MG63 (cell line): ENCODE measurements at regions not wholly inside any gene's neighbourhood (a gene's known extent, or its start where the extent isn't known, plus 50 kb on each side); places are given as distances from the start of the nearest gene placed in this dataset.
"Not testable (repeated sequence)": the region's sequence is repeated elsewhere in the genome, so short reads cannot be mapped to it uniquely, and the experiment has no call there.

Experiments
- DNase-seq: peaks from one replicate; pipeline ENCODE4 v3.0.0-alpha.2; 2020
- H3K27me3 ChIP-seq: fragments of 250-450 bp; sonication (Bioruptor Pico); 2 replicates; pipeline ENCODE4 v1.5.1; 2020; ENCODE audit warnings: mild to moderate bottlenecking, moderate library complexity
- H3K36me3 ChIP-seq: fragments of 250-450 bp; sonication (Bioruptor Pico); 2 replicates; pipeline ENCODE4 v1.5.1; 2020; ENCODE audit warnings: mild to moderate bottlenecking, moderate library complexity
- H3K4me3 ChIP-seq: fragments of 250-450 bp; sonication (Bioruptor Pico); 2 replicates; pipeline ENCODE4 v1.5.1; 2020; ENCODE audit warnings: mild to moderate bottlenecking, moderate library complexity
- H3K9me3 ChIP-seq: fragments of 250-450 bp; sonication (Bioruptor Pico); 2 replicates; pipeline ENCODE4 v1.5.1; 2020; ENCODE audit warnings: mild to moderate bottlenecking, moderate library complexity

DNA sequence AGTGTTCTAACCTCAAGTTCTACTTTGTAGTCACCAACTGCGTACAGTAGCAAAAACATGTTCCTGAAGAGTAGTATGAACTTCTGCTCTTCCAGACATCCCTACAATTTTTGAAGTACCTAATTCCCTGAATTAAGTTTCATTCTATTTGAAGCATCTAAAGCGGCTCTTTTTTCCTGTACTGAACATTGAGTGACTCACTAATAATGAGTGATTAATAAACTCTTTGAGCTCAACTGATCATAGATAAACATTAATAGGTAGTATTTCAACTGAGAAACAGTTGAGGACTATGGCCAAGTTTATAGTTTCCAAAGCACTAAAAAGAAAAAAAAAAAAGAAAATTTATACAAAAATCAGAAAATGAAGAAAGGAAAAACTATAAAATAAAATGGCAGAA, 683.1 kb downstream of the LTN1 start:
- DNase-seq = no peak
- Histone ChIP-seq H3K27me3 (no peaks in the 10 kb centered on the region), H3K36me3 (no peaks in the 10 kb centered on the region), H3K9me3 (peaks cover 9% of the 10 kb centered on the region), H3K4me3 (no peak overlapping the region)

DNA sequence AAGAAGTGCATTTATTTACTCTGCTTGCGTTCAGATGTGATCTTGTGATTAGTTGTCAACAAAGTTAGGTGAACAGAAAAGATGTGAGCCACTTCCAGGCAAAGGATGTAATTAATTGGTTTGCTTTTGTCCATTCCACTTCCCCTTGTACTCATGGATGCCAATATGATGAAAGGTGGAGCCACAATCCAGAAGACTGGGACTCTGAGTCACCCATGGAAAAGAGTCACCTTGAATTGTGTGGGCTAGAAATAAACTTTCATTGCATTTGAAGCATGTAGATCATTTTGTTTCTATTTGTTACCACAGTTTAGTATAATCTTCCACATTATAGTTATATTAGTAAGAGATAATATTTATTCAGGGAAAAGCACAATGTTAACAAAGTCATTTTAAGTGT, 684.2 kb downstream of the LTN1 start:
- Histone ChIP-seq H3K4me3 (no peak overlapping the region), H3K27me3 (no peaks in the 10 kb centered on the region), H3K9me3 (peaks cover 7% of the 10 kb centered on the region), H3K36me3 (0 out of 2 replicates have a peak, but pooled peaks cover 3% of the 10 kb centered on the region)
- no peak for DNase-seq

DNA sequence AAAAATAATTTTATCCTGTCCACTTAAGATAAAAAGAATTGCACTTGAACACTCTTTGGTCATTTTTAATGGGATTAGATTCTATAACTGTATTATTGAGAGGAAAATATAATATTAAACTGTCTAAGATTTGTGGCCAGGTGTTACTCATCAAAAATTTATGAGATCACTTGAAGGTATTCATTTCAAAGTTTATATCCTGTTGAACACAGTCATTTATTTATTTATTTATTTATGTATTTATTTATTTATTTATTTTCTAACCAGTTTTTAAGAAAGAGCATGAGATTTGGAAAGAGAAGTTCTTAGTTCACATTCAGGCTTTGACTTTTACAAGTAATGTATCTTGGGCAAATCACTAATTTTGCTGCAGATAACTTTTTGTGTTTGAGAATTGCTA, 692.7 kb downstream of the LTN1 start:
- Histone ChIP-seq H3K4me3 (no peak overlapping the region), H3K27me3 (no peaks in the 10 kb centered on the region), H3K36me3 (peaks cover 3% of the 10 kb centered on the region; the same call in 1 of the 2 replicates), H3K9me3 (peaks cover 10% of the 10 kb centered on the region)
- DNase-seq = no peak

DNA sequence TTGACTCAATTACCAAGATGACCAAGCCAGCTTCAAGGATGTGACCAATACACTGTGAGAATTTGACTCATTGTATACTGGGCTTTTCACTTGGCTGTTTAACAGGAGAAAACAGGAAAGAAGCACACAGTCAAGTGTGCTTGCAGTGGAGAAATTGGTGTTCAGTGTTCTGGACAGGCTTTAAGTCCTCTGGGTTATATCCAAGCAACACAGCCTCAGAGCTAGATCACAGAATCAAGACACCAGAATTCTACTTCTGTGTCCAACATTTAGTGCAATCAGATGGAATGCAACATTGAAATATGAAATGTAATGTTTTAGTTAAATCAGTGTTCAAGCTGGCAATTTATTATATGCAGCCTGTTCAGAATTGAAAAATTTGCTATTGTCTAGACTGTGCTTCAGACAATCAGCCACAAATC, 694.4 kb downstream of the LTN1 start:
- Histone ChIP-seq H3K4me3 (no peak overlapping the region), H3K27me3 (no peaks in the 10 kb centered on the region), H3K36me3 (no peaks in the 10 kb centered on the region; the same call in 1 of the 2 replicates), H3K9me3 (peaks cover 10% of the 10 kb centered on the region)
- DNase-seq = peak; percentile 34

DNA sequence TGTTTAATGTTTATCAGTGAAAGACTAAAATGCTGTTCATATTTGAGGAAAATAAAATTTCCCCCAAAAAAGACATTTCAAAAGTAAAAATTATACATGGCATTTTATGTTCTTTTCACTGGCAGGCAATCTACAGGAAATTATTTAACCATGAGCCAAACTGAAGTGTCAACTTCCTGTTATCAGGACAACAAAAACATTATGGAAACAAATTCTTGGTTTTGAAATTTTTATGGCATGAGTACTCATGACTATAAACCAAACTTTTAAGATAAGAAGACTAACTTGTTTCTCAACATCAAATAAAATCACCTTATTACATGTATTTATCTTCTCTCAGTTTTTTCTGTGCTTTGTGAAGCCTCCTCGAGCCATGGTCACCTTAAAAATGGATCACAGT, 698.6 kb downstream of the LTN1 start:
- no peaks in the 10 kb centered on the region for H3K27me3 ChIP-seq
- peaks cover 7% of the 10 kb centered on the region for H3K36me3 ChIP-seq
- no peak for DNase-seq
- H3K4me3 ChIP-seq = no peak overlapping the region
- peaks cover 8% of the 10 kb centered on the region for H3K9me3 ChIP-seq

DNA sequence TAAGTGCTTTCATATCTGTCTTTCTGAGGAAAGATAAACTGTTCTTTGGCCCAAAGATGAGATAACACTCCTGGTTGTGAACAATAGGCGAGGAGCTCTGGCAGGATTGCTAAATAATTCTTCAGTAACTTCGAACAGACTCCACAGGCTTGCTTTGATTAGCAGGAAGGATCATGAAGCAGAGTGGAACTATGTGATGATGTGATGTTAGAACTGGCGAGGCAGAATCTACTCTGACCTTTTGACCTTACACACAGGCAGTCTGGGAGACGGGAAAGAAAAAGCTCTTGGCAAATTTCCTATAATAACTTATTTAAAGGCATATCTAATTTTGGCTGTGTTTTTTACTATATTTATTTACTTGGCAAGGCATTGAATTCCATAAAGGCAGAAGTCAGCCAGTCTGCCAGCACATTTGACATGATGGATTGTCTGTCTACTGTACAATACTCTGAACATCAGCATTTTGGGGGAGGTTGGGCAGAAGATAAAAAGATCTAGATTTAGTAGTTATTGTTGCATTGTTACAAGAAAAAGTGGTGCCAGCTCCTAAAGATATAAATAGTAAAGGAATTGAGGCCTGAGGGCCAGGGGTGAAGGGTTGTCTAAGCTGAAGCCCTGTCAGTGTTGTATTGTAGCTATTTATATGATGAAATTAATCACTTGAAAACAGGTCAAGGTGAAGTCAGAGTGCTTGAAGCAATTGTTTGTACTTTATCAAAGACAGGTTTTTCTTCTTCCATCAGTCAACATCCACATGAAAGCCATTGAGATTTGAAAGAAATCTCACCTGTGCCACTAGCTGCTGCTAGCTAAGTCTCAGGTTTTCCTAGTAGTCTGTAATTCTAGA, 708.8 kb downstream of the LTN1 start:
- H3K27me3 ChIP-seq = no peaks in the 10 kb centered on the region
- H3K36me3 ChIP-seq = no peaks in the 10 kb centered on the region
- DNase-seq = peak; percentile 72
- peaks cover 6% of the 10 kb centered on the region; the same call in 1 of the 2 replicates for H3K9me3 ChIP-seq
- H3K4me3 ChIP-seq = no peak overlapping the region

DNA sequence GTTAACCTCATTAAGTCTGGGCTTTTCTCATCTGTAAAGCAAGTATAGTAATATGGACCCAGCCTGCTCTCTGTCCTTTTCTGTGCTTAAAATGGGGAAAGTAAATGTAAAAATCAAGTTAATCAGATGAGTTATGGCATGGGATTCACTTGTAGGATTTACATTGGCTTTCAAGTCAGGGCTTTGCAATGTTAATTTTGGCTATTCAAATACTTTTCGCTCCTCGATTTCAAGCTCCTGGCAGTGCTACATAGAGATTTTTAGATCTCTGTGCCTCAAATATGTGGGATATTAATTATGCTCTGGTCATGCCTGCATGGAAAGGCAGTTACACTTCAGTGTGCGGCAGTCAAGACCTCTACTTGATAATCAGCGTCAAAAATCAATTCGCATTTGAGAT, 709.8 kb downstream of the LTN1 start:
- Histone ChIP-seq H3K36me3 (no peaks in the 10 kb centered on the region), H3K9me3 (peaks cover 6% of the 10 kb centered on the region; the same call in 1 of the 2 replicates)
- DNase-seq = no peak

DNA sequence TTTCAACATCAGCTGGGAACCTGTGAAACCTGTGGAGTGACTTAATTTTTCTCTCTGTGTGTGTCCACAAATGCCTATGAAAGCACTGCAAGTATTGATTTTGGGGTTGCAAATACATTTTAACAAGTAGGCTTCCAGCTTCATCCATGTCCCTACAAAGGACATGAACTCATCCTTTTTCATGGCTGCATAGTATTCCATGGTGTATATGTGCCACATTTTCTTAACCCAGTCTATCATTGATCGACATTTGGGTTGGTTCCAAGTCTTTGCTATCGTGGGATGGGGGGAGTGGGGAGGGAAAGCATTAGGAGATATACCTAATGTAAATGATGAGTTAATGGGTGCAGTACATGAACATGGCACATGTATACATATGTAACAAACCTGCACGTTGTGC, 711.3 kb downstream of the LTN1 start:
- not testable (repeated sequence) for H3K27me3 ChIP-seq, H3K9me3 ChIP-seq, H3K36me3 ChIP-seq, H3K4me3 ChIP-seq, DNase-seq

More for the DNA sequence above, 709.8 kb downstream of the LTN1 start:
- no peak overlapping the region for H3K4me3 ChIP-seq
- H3K27me3 ChIP-seq = no peaks in the 10 kb centered on the region

DNA sequence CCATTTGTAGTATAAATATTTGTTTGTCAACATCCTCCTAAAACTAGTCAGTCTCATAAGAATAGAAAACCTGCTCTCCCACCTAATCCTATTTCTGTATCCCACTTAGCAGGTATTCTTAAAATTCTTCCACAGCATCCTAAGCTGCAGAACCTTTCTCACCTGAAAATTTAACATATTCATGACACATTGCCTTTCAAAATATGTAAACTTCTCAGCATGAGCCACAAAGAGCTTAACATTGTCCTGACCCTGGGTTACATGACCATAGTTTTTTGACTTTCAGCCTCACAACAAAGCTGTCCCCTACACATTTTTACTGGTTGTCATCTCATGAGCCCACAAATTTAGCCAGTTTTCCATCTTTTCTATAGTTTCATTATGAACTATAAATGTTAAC, 712.1 kb downstream of the LTN1 start:
- no peak for DNase-seq
- Histone ChIP-seq H3K4me3 (no peak overlapping the region), H3K27me3 (no peaks in the 10 kb centered on the region), H3K9me3 (peaks cover 3% of the 10 kb centered on the region; the same call in 1 of the 2 replicates), H3K36me3 (no peaks in the 10 kb centered on the region)

DNA sequence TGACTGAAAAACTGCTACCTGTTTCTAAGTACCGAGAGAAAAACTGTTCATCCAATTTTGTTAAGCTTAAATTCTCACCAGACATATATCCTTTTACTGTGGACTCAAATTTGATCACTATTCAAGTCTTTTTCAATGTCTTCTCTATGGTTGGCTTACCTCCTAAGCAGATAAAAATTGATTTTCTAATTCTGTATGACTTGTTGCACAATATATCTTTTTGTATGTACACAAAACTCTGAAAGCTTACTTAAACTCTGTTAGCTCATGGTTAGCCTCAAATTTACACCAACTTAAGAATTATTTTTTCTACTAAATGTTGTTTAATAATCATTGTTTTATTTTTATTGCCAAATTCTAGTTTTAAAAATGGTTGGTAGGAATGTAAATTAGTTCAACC, 715.4 kb downstream of the LTN1 start:
- DNase-seq = no peak
- Histone ChIP-seq H3K9me3 (no peaks in the 10 kb centered on the region; the same call in 1 of the 2 replicates), H3K36me3 (no peaks in the 10 kb centered on the region), H3K4me3 (no peak overlapping the region), H3K27me3 (no peaks in the 10 kb centered on the region)

DNA sequence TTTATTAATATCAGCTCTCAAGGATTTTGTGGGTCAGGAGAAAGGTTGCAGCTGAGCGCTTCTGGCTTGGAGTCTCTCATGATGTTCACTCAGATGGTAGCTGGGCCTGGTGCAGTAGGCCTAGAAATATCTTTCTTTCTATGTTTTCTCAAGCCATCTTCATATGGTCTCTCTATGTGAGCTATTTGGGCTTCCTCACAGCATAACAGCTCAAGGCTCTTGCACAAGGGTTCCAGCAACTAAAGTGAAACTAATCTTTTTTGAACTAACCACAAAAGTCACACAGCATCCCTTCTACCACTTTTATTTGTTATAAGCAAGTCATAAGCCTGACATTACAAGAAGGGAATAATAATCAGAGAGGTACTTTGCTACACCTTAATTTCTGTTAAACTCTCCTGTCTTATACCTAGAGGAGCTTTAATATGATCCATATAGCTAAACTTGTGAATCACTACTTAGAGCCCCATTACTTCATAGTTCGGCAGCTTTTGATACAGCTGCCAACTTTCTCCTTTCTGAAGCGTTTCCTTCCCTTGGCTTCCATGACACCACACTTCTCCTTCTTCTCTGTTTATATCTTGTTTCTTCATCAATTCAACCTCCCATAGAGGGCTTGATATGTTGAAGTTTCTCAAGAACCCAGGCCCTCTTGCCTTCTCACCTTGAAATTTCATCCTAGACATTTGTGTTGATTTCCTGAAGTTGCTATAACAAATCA, 720.2 kb downstream of the LTN1 start:
- H3K4me3 ChIP-seq = no peak overlapping the region
- DNase-seq = no peak

DNA sequence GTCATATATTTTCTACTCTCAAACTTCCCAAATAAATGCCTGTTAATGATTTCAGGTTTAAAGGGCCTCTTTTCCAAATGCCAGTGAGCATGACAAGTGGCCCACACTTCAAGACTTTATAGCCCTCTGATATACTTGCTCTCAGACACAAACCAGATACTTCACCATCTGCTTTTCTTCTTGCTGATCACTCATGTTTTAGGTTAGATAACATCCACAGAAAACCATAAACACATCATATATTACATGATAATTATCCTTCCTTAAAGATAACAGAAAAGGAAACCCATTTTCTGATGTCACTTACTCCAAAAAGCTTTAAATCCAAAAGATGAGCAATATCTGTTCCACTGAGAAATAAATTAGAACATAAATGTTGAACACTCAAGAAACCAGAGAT, 723.5 kb downstream of the LTN1 start:
- H3K4me3 ChIP-seq = no peak overlapping the region
- no peak for DNase-seq
- H3K9me3 ChIP-seq = no peaks in the 10 kb centered on the region; the same call in 1 of the 2 replicates
- no peaks in the 10 kb centered on the region for H3K36me3 ChIP-seq
- H3K27me3 ChIP-seq = no peaks in the 10 kb centered on the region

More for the DNA sequence above, 720.2 kb downstream of the LTN1 start:
- no peaks in the 10 kb centered on the region for H3K27me3 ChIP-seq
- no peaks in the 10 kb centered on the region for H3K9me3 ChIP-seq
- H3K36me3 ChIP-seq = no peaks in the 10 kb centered on the region

DNA sequence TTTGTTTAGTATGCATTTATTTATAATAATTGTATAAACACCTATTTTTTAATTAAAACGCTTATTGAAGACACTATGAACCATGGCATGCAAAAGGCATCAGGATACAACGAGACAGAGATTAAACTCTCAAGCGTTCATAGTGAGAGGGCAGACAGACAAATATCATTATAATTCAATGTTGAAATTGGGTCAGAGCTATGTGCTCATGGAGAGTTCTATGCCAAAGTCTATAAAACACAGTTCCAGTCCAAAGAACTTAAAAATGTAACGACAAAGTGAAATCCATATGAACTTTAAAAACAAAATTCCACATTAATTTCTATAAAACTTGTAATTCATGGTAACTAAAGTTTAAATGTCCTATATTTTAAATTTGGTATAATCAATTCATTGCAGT, 724.0 kb downstream of the LTN1 start:
- H3K27me3 ChIP-seq = no peaks in the 10 kb centered on the region
- no peak overlapping the region for H3K4me3 ChIP-seq
- H3K36me3 ChIP-seq = no peaks in the 10 kb centered on the region
- H3K9me3 ChIP-seq = no peaks in the 10 kb centered on the region; the same call in 1 of the 2 replicates
- DNase-seq = no peak

DNA sequence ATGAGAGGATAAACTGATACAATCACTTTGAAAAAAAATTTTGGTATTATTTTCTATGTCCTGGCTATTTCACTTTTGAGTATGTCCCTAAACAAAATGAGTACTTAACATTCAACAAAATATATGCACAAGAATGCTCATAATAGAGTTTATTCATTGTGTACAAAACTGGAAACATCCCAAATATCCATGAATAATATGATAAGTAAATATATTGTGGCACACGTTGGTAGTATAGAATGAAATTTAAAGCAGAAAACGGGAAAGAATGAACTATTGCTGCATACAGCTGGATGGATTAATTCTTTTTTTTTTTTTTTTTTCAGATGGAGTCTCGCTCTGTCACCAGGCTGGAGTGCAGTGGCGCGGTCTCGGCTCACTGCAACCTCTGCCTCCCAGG, 725.2 kb downstream of the LTN1 start:
- DNase-seq = no peak
- no peaks in the 10 kb centered on the region for H3K27me3 ChIP-seq
- H3K36me3 ChIP-seq = no peaks in the 10 kb centered on the region
- H3K4me3 ChIP-seq = no peak overlapping the region
- no peaks in the 10 kb centered on the region; the same call in 1 of the 2 replicates for H3K9me3 ChIP-seq

DNA sequence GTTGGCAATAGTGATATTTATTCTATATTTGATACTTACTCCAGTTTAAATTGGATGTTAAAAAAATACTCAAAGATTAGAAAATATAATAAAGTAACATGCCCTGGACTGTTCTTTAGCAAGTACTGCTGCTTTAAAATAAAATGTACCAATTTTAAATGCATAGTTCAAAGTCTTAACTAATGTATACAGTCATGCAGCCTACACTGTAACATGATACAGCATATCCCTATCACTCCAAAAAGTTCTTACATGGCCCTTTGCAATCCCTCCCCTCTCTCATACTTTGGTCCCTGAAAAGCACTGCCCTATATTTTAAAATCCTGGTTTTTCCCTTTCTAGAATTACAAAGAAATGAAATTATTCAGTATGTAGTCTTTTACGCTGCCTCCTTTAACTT, 726.6 kb downstream of the LTN1 start:
- H3K4me3 ChIP-seq = no peak overlapping the region
- no peaks in the 10 kb centered on the region for H3K36me3 ChIP-seq
- no peaks in the 10 kb centered on the region for H3K27me3 ChIP-seq
- DNase-seq = no peak
- no peaks in the 10 kb centered on the region; the same call in 1 of the 2 replicates for H3K9me3 ChIP-seq

DNA sequence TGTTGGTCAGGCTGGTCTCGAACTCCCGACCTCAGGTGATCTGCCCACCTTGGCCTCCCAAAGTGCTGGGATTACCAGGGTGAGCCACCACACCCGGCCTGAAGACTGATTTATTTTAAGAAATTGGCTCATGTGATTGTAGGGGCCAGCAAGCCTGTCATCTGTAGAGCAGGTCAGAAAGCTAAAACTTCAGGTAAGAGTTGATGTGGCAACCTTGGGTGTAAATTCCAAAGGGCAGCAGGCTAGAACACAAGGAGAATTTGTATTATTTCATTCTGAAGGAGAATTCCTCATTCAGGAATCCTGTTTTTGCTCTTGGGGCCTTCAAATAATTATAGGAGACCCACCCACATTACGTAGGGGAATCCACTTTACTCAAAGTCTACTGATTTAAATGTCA, 728.7 kb downstream of the LTN1 start:
- Histone ChIP-seq H3K9me3 (peaks cover 3% of the 10 kb centered on the region; the same call in 1 of the 2 replicates), H3K27me3 (no peaks in the 10 kb centered on the region), H3K36me3 (no peaks in the 10 kb centered on the region), H3K4me3 (no peak overlapping the region)
- no peak for DNase-seq

DNA sequence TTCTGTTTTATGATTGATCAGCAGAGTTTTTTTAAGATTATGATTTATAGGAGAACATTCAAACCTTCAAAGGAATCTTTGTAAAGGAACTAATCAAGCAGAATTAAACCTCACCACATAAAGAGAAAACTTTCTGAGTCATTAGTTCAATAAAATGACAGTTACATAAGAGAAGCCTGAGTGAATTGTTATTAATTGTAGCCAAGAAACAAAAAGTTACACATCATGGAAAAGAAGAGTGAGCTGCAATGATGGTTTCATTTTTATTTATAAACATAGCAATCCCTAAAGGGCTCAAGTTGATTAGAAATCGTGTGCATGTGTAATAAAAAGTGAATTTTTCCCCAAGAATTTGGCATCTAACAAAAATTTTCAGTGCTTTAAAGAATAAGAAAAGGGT, 731.4 kb downstream of the LTN1 start:
- DNase-seq = no peak
- H3K27me3 ChIP-seq = no peaks in the 10 kb centered on the region
- no peaks in the 10 kb centered on the region for H3K36me3 ChIP-seq
- H3K4me3 ChIP-seq = no peak overlapping the region
- peaks cover 5% of the 10 kb centered on the region; the same call in 1 of the 2 replicates for H3K9me3 ChIP-seq
